Fibroblast of skin of right quadriceps (primary cell): ENCODE measurements at regions not wholly inside any gene's neighbourhood (a gene's known extent, or its start where the extent isn't known, plus 50 kb on each side); places are given as distances from the start of the nearest gene placed in this dataset.
"Not testable (repeated sequence)": the region's sequence is repeated elsewhere in the genome, so short reads cannot be mapped to it uniquely, and the experiment has no call there.

ENCODE experiments used
- DNase-seq: peaks from one replicate; pipeline ENCODE4 v3.0.0-alpha.2; 2013

- DNase-seq: not testable (repeated sequence)
These were observed 284.9 kb upstream of the FRG1 start for GRCh38 chr4:189655817-189656216.

DNA sequence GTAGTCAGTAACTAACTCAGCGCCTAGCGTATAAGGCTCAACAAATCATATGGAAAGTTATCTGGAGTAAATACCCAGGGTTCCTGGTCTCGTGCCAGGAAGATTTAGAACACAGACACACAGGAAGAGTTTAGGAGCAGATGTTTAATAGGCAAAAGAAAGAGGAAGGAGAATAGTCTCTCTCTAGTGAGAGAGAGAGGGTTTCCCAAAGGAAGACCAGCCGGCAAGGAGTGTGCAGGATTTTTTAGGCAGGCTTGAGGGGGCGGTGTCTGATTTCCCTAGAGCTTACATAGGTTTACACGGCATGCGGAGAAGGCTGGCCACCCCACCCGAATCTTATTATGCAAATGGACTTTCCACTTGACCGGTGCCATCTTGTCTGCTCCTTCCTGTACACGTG lies 284.0 kb upstream of the FRG1 start:
- peak; percentile 37 for DNase-seq

DNA sequence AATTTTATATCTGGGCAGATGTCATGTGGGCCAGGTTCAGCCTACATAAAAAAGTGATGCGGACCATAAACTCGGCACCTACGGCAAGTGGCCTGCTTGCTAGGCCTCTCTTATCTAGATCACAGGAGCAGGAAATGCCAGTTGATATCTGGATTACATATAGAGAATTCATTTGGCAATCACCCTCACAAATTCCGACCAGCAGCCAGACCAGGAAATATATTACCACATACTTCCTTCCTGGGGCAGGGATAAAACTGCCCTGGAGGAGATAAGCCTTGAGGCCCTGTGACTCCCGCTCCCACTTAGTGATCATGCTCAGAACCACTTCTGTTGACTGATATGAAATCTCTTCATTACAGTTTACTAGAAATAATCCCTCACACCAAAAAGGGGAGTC lies 282.4 kb upstream of the FRG1 start:
- not testable (repeated sequence) for DNase-seq

- not testable (repeated sequence) for DNase-seq
These were observed 281.8 kb upstream of the FRG1 start for GRCh38 chr4:189658831-189659230.

- no peak for DNase-seq
These were observed 281.4 kb upstream of the FRG1 start for GRCh38 chr4:189659287-189659686.

DNA sequence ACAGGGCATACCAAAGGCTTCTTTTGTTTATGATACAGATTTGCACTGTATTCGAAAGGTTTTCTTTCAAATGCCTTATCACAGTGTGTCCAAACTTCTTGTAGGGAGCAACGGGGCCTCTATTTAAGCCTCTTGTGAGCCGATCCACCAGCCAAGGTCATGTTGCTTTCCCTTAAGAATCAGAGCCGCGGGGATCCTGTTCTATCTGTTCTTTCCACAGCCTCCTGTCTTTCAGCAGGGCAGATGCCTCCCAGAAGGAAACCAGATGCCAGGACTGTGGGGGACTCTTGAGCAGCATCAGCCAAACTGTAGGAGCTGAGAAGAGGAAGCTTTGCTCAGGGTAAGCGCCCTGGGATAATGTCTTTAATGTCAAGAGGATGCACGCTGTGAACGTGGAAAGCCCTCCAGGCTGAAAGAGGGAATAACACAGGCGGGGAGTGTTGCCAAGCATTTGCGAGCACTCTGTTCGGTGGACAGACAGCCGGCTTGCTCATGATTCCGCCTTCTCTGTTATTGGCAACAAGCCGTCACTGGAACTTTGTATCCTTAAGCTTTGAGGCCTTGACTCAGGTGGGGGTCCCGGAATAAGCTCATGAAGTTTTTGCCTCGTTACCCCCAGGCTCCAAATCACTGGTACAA lies 279.8 kb upstream of the FRG1 start:
- DNase-seq: no peak

DNA sequence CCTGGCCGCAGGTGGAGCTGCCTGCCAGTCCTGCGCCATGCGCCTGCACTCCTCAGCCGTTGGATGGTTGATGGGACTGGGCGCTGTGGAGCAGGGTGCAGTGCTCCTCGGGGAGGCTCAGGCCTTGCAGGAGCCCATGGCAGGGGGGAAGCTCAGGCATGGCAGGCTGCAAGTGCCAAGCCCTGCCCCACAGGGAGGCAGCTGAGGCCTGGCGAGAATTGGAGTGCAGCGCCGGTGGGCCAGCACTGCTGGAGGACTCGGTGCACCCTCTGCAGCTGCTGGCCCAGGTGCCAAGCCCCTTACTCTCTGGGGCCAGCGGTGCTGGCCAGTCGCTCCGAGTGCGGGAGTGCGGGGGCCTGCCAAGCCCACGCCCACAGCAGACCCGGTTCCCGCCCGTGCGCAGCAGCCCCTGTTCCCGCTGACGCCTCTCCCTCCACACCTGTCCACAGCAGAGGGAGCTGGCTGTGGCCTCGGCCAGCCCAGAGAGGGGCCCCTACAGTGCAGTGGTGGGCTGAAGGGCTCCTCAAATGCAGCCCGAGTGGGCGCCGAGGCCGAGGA lies 275.9 kb upstream of the FRG1 start:
- DNase-seq: no peak

GRCh38 chr4:189665712-189666305 lies 274.9 kb upstream of the FRG1 start:
- DNase-seq: not testable (repeated sequence)

DNA sequence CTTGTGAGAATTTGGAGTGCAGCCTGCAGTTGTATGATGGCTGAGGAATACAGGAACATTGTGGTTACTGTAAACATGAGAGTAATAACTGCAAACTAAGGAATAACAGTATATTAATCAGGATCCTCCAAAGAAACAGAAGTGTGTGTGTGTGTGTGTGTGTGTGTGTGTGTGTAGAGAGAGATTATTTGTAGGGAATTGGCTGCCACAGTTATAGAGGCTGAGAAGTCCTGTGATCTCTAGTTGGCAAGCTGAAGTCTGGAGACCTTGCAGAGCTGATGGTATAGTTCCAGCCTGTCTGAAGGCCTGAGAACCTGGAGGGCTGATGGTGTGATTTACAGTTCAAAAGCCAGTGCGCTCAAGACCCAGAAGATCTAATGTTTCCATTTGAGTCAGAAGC lies 273.3 kb upstream of the FRG1 start:
- not testable (repeated sequence) for DNase-seq

DNA sequence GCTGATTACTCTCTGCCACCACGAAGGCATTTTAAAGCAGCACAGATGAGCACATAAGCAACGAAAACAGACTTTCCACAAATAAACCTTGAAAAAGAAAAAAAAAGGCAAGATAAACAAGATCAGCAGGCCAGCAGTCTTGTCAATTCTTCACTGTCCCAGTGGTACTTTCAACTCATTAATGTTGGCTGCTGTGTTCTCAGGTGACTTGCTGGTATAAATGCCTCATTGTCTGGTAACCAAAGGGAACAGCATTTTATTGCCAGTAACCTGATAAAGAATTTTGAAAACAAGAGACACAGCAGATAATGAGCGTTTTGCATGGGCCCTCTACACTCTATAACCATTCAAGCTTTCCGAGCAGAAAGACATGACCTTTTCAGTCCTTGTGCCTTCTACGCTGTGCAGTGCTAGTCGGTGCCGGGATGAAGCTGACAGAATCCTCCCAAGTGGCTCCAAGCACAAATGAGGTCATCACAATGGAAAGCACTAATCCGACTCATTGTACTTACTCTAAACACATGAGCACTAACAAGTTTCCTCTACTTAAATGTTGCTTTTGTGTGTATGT lies 242.9 kb upstream of the FRG1 start:
- DNase-seq: not testable (repeated sequence)

DNA sequence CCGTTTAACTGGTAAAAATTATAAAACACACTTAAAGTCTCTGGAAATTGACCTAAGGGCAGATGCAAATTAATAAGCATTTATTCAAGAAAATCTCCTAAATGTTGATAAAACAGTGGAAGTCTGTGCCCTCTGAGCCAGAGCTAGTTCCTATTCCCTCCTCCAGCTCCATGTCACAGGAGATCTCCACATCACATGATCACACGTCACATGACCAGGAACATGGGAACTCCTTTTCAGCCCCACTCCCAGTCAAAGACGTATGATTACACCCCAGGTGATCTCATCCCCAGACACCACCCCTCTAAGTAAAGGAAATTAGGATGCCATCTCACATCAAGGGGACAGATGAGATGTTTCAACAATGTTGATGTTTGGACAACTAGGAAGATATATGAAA lies 237.7 kb upstream of the FRG1 start:
- DNase-seq: not testable (repeated sequence)

GRCh38 chr4:189706821-189707220 lies 233.9 kb upstream of the FRG1 start:
- not testable (repeated sequence) for DNase-seq

- DNase-seq: not testable (repeated sequence)
These were observed 233.4 kb upstream of the FRG1 start for GRCh38 chr4:189707227-189707626.

DNA sequence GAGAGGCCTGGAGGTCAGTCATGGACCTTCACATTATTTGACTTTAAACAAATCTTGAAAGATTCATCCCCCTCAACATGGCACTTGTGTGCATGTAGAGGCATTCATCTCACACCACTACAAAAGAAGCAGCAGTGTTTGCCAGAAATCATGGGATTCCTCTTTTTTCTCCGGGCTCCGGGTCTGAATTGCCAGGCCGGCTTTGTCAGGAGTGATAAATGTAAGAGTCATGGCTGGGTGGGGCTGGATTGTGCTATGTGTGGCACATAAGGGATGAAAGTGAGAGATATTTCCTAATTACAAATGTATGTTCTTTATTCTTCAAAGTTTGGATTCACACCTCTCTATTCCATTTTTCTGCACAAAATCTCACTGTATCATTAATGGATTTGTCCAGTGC lies 228.7 kb upstream of the FRG1 start:
- not testable (repeated sequence) for DNase-seq

GRCh38 chr4:189721016-189721993 lies 219.4 kb upstream of the FRG1 start:
- DNase-seq: not testable (repeated sequence)

GRCh38 chr4:189722324-189723003 lies 218.2 kb upstream of the FRG1 start:
- peak; percentile 50 for DNase-seq

DNA sequence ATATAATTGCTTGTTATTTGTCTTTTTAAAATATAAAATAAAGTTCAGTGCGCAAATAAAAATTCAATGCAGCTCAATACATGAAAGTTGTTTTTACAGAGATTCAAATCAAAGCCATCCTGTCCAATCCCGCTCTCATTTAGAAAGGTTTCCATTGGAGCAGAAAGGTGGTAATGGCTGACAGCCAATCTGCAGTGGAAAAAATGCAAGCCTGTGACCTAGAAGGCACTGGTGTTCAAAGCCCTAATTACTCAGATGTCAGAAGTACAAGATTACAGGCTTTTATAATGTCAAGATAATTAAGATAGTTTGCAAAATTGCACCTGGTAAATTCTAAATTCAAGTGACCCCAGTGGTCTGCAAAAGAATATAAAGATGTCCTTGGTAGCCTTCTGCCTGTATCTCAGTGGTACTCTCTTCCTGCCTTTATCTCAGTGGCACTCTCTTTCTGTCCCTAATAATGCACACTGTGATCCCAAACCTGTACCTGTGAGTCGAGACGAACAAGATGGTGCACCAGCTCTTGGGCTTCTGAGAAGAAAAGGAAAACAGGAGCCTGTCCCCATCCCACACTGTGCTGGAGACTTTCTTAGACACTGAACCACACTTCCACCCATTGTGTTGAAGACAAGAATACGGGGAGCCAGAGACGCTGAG lies 212.6 kb upstream of the FRG1 start:
- not testable (repeated sequence) for DNase-seq

- DNase-seq: not testable (repeated sequence)
These were observed 208.7 kb upstream of the FRG1 start for GRCh38 chr4:189731989-189732388.

DNA sequence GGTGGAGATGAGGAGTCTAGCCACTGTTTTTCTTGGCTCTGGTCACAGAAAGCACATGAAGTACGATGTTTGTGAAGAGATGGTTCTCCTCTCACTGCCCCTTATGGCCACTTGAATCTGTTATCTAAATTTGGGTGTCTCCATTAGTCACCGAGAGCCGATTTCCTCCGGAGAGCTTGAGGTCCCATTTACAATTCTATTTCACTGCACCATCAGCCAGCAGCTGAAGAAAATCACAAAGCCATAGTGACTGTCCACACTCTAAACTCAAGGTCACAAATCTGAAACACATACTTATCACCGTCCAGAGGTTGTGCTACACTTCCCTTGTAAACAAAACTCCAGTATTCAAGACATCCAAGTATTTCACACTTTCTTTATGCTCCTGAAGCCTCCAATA lies 207.2 kb upstream of the FRG1 start:
- not testable (repeated sequence) for DNase-seq

DNA sequence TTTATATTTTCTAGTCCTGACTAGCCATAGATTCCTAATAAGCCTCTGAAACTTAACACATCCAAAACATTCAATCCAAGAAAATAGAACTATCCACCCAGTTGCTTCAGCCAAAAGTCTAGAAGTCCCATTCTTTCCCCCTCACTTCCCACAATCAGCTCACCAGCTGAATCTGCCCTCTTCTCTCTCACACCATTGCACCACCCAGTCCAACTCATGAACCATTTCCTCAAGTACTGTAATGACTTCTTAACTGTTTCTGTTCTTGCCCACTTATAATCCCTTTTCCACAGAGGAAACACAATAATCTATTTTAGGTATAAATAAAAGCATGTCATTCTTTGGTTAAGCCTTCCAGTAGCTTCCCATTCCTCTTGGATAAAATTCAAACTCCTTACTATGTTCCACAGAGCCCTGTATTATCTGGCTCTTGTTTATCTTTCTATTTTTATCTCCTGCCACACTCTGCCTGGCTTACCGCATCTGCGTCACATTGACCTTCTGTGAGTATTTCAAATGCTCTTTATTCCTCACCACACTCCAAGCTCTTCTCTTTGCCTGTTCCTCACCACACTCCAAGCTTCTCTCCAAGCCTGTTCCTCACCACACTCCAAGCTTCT lies 205.9 kb upstream of the FRG1 start:
- DNase-seq: peak; percentile 36

DNA sequence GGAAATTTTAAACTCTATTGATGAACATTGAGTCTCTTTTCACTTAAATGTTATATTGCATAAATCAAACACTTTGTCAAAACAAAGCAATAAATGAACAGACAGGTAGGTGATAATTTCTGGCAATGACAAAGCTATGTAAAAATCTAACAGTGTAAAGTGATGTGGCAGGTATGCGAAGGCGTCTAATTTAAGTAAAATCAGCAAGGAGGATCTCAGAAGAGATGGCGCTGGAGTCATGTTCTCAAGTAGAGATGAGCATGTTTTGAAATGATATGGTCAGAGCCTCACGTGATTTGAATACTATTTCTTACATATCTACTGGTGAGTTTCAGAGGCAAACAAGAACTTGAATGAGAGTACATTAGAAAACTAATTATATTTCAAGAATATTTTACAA lies 204.0 kb upstream of the FRG1 start:
- not testable (repeated sequence) for DNase-seq
